IMR-90 (cell line): ENCODE measurements at regions not wholly inside any gene's neighbourhood (a gene's known extent, or its start where the extent isn't known, plus 50 kb on each side); places are given as distances from the start of the nearest gene placed in this dataset.

Experiments
- ATAC-seq: fragments of 200-7000 bp; cut with Tn5 transposase; 2 replicates; pipeline ENCODE4 v1.9.1; 2020; ENCODE audit warnings: low read depth, mild to moderate bottlenecking, moderate library complexity
- BruUV-seq: library from RNA; stranded (reverse); fragments of 400-500 nt; replicated peaks from 2 replicates; lab custom pipeline; 2021; lab: Mats Ljungman, UMichigan
- CTCF ChIA-PET: fragments of 300-600 bp; formaldehyde crosslinking; extraction: SDS; loops from one replicate; lab custom pipeline; 2021; ENCODE audit warnings: antibody characterized with exemption; lab: Yijun Ruan, JAX
- POLR2A ChIA-PET: fragments of 300-600 bp; sonication (Branson Sonifier 250); formaldehyde crosslinking; loops from one replicate; lab custom pipeline; 2022; ENCODE audit warnings: antibody characterized with exemption; ENCODE audit not compliant: unreplicated experiment; lab: Charles Lee
- DNase-seq: peaks from one replicate; pipeline ENCODE4 v3.0.0; 2013
- H2AFZ ChIP-seq: replicated peaks from 2 replicates; pipeline ENCODE3; 2013; ENCODE audit warnings: low read length, mild to moderate bottlenecking; ENCODE audit not compliant: poor library complexity
- H2AK5ac ChIP-seq: 2 replicates; pipeline ENCODE4 v1.6.1; 2013; ENCODE audit warnings: low read depth, low read length, inconsistent platforms
- H2AK9ac ChIP-seq: replicated peaks from 2 replicates; pipeline ENCODE3; 2013; ENCODE audit warnings: mild to moderate bottlenecking, low read depth, low read length, moderate library complexity; ENCODE audit not compliant: poor library complexity
- H2BK120ac ChIP-seq: 2 replicates; pipeline ENCODE4 v1.6.1; 2013; ENCODE audit warnings: low read depth, low read length, inconsistent platforms
- H2BK15ac ChIP-seq: 3 replicates; pipeline ENCODE4 v1.6.1; 2013; ENCODE audit warnings: low read depth, low read length, inconsistent platforms
- H2BK20ac ChIP-seq: 2 replicates; pipeline ENCODE4 v1.6.1; 2013; ENCODE audit warnings: low read depth, mild to moderate bottlenecking, inconsistent platforms, low read length, moderate library complexity
- H2BK5ac ChIP-seq: 2 replicates; pipeline ENCODE4 v1.6.1; 2013; ENCODE audit warnings: mild to moderate bottlenecking, low read depth, low read length, inconsistent platforms; ENCODE audit not compliant: poor library complexity, severe bottlenecking
- H3K14ac ChIP-seq: replicated peaks from 2 replicates; pipeline ENCODE4 v1.6.1; 2013; ENCODE audit warnings: low read depth, low read length, inconsistent platforms
- H3K18ac ChIP-seq: 2 replicates; pipeline ENCODE4 v1.6.1; 2013; ENCODE audit warnings: low read depth, low read length, control low read depth
- H3K23ac ChIP-seq: 2 replicates; pipeline ENCODE4 v1.6.1; 2013; ENCODE audit warnings: low read depth, low read length, inconsistent platforms
- H3K27ac ChIP-seq: 2 replicates; pipeline ENCODE4 v1.5.1; 2013; ENCODE audit warnings: mild to moderate bottlenecking, control low read depth, low read length; ENCODE audit not compliant: insufficient read depth
- H3K27me3 ChIP-seq: 2 replicates; pipeline ENCODE4 v1.6.1; 2013; ENCODE audit warnings: low read length; ENCODE audit not compliant: control insufficient read depth, insufficient read depth
- H3K36me3 ChIP-seq: 2 replicates; pipeline ENCODE4 v1.6.1; 2013; ENCODE audit warnings: low read length, mixed read lengths; ENCODE audit not compliant: control insufficient read depth, insufficient read depth
- H3K4ac ChIP-seq: 2 replicates; pipeline ENCODE4 v1.6.1; 2013; ENCODE audit warnings: low read depth, low read length, inconsistent platforms
- H3K4me1 ChIP-seq: 2 replicates; pipeline ENCODE4 v1.6.1; 2013; ENCODE audit warnings: low read length, mixed read lengths; ENCODE audit not compliant: control insufficient read depth, insufficient read depth
- H3K4me2 ChIP-seq: 2 replicates; pipeline ENCODE4 v1.6.1; 2013; ENCODE audit warnings: low read depth, mild to moderate bottlenecking, control low read depth, low read length, moderate library complexity
- H3K4me3 ChIP-seq: 2 replicates; pipeline ENCODE4 v1.5.1; 2013; ENCODE audit warnings: low read depth, mild to moderate bottlenecking, control low read depth, low read length, moderate library complexity; ENCODE audit not compliant: insufficient read depth
- H3K56ac ChIP-seq: 2 replicates; pipeline ENCODE4 v1.6.1; 2013; ENCODE audit warnings: low read length, inconsistent platforms; ENCODE audit not compliant: insufficient read depth; ENCODE audit errors: extremely low read depth
- H3K79me1 ChIP-seq, 2 experiments: 2 replicates each; pipeline ENCODE4 v1.6.1; 2013; ENCODE audit warnings: low read length in 2 of 2, inconsistent platforms in 1 of 2, low read depth in 1 of 2
- H3K9ac ChIP-seq: 2 replicates; pipeline ENCODE4 v1.6.1; 2013; ENCODE audit warnings: low read depth, low read length, control low read depth
- H3K9me1 ChIP-seq: 2 replicates; pipeline ENCODE4 v1.6.1; 2013; ENCODE audit warnings: low read length, inconsistent platforms; ENCODE audit not compliant: insufficient read depth
- H3K9me3 ChIP-seq: 2 replicates; pipeline ENCODE4 v1.6.1; 2013; ENCODE audit warnings: low read length; ENCODE audit not compliant: control insufficient read depth, insufficient read depth
- H4K20me1 ChIP-seq: 2 replicates; pipeline ENCODE4 v1.6.1; 2013; ENCODE audit warnings: low read length, inconsistent platforms; ENCODE audit not compliant: insufficient read depth
- H4K5ac ChIP-seq: 2 replicates; pipeline ENCODE4 v1.6.1; 2013; ENCODE audit warnings: mild to moderate bottlenecking, low read depth, low read length, control low read depth
- H4K8ac ChIP-seq, 2 experiments: 2 replicates each; pipeline ENCODE4 v1.6.1; 2013; ENCODE audit warnings: low read depth in 2 of 2, low read length in 2 of 2, control low read depth in 1 of 2, inconsistent platforms in 1 of 2
- H4K91ac ChIP-seq: 2 replicates; pipeline ENCODE4 v1.6.1; 2013; ENCODE audit warnings: low read depth, low read length, inconsistent platforms; ENCODE audit not compliant: insufficient read depth
- CTCF ChIP-seq: conservative IDR thresholded peaks from 2 replicates; pipeline ENCODE4 v1.5.1; 2012; ENCODE audit warnings: mild to moderate bottlenecking, low read depth, low read length, improper control_type of control experiment
- MXI1 ChIP-seq: IDR thresholded peaks from 2 replicates; pipeline ENCODE4 v1.6.1; 2012; ENCODE audit warnings: low read depth, mild to moderate bottlenecking, low read length, moderate library complexity, borderline replicate concordance
- POLR2A ChIP-seq: IDR thresholded peaks from 2 replicates; pipeline ENCODE4 v1.6.1; 2012; ENCODE audit warnings: mild to moderate bottlenecking, low read depth, low read length
- RAD21 ChIP-seq: IDR thresholded peaks from 2 replicates; pipeline ENCODE4 v1.6.1; 2012; ENCODE audit warnings: low read length, improper control_type of control experiment
- WGBS, 2 experiments: methylation state at CpG; one replicate each; pipeline versions ENCODE4 v1.1.5 to v1.1.7; 2013; ENCODE audit warnings: missing lambda C conversion rate in 2 of 2; ENCODE audit not compliant: insufficient read length in 1 of 2; ENCODE audit errors: extremely low coverage in 2 of 2; 5-methylcytosine and 5-hydroxymethylcytosine counted together
- dilution Hi-C: fragments of 300-500 bp; cut with HindIII; formaldehyde crosslinking; loops from one replicate; pipeline ENCODE4 v1.14.3; 2018; ENCODE audit warnings: low sequenced_read_pairs; ENCODE audit not compliant: unreplicated experiment
- in situ Hi-C: fragments of 300-500 bp; cut with MboI; formaldehyde crosslinking; loops from 3 replicates; pipeline ENCODE4 v1.14.3; 2019; ENCODE audit warnings: low sequenced_read_pairs, inconsistent platforms, mixed read lengths
- intact Hi-C: fragments of 100-400 bp; cut with micrococcal nuclease; formaldehyde crosslinking; loops from 2 replicates; pipeline ENCODE4 v1.10.0; 2022

GRCh38 chr4:126583509-126583908 lies 1049.2 kb upstream of the INTU start:
- Histone ChIP-seq H2BK5ac (no peak overlapping the region), H3K23ac (no peak overlapping the region), H3K18ac (no peak overlapping the region), H2AFZ (no peak overlapping the region), H3K56ac (no peak overlapping the region), H4K8ac (no peak overlapping the region), H2AK5ac (no peak overlapping the region), H3K4me1 (no peaks in the 10 kb centered on the region), H3K27ac (no peak overlapping the region), H2BK15ac (no peak overlapping the region), H3K4me3 (no peak overlapping the region), H3K4ac (no peak overlapping the region), H3K9ac (no peak overlapping the region), H4K5ac (no peak overlapping the region), H3K36me3 (no peaks in the 10 kb centered on the region), H3K9me3 (peaks cover 3% of the 10 kb centered on the region), H3K14ac (no peak overlapping the region), H3K4me2 (no peak overlapping the region), H2BK20ac (no peak overlapping the region), H2BK120ac (no peak overlapping the region), H4K91ac (no peak overlapping the region), H3K27me3 (no peaks in the 10 kb centered on the region), H3K9me1 (no peaks in the 10 kb centered on the region), H3K79me1 (no peaks in the 10 kb centered on the region), H2AK9ac (no peak overlapping the region), H4K20me1 (no peaks in the 10 kb centered on the region)
- intact Hi-C loops: no loop called here
- TF ChIP-seq MXI1 (no peak), RAD21 (peak; percentile 23), CTCF (peak; percentile 37), POLR2A (no peak)
- DNase-seq (peak; percentile 26), ATAC-seq (peak; percentile 72)
- POLR2A ChIA-PET: no interaction called here
- BruUV-seq: no TSS peak
- dilution Hi-C loops: no loop called here
- CTCF ChIA-PET: interaction anchor here (0.6 to 1.8 kb wide), 7 partner anchors 8 to 1269 kb away, joined by 3 to 6 read pairs (median 3); partner anchors contain the start of gene FAT4
- WGBS, 2 experiments: no CpG with 5 or more reads among the region's 1 CpG
- in situ Hi-C loops: no loop called here
